ES-I3 (cell line): ENCODE measurements at regions not wholly inside any gene's neighbourhood (a gene's known extent, or its start where the extent isn't known, plus 50 kb on each side); places are given as distances from the start of the nearest gene placed in this dataset.
"Not testable (repeated sequence)": the region's sequence is repeated elsewhere in the genome, so short reads cannot be mapped to it uniquely, and the experiment has no call there.

Source experiments
- H3K36me3 ChIP-seq: 2 replicates; pipeline ENCODE4 v1.6.1; 2013; ENCODE audit warnings: mild to moderate bottlenecking, low read length, control low read depth, moderate library complexity; ENCODE audit not compliant: insufficient read depth
- H3K4me1 ChIP-seq: 2 replicates; pipeline ENCODE4 v1.6.1; 2013; ENCODE audit warnings: mild to moderate bottlenecking, control low read depth, low read length; ENCODE audit not compliant: insufficient read depth
- H3K9ac ChIP-seq: 2 replicates; pipeline ENCODE4 v1.6.1; 2013; ENCODE audit warnings: low read depth, mild to moderate bottlenecking, low read length, moderate library complexity
- H3K9me3 ChIP-seq: 2 replicates; pipeline ENCODE4 v1.6.1; 2013; ENCODE audit warnings: mild to moderate bottlenecking, low read length, moderate library complexity; ENCODE audit not compliant: control insufficient read depth, insufficient read depth

GRCh38 chr13:62194371-62194770 is 778.7 kb upstream of the PCDH20 start:
- Histone ChIP-seq H3K9me3 (no peaks in the 10 kb centered on the region), H3K36me3 (no peaks in the 10 kb centered on the region), H3K4me1 (no peaks in the 10 kb centered on the region), H3K9ac (no peak overlapping the region)

DNA sequence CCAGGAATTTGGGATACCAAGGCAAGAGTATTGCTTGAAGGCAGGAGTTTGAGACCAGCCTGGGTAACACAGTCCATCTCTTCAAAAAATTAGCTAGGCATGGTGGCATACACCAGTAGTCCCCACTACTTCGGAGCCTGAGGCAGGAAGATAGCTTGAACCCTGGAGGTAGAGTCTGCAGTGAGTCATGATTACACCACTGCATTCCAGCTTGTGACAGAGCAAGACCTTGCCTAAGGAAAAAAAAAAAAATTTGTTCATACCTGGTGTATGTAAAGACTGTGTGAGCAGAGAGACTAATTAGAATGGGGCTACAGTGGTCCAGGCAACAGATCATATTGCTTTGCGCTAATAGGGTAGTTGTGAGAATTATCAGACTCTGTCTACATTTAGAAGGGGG is 778.3 kb upstream of the PCDH20 start:
- no peaks in the 10 kb centered on the region for H3K9me3 ChIP-seq
- no peak overlapping the region for H3K9ac ChIP-seq
- no peaks in the 10 kb centered on the region for H3K4me1 ChIP-seq
- H3K36me3 ChIP-seq, result no peaks in the 10 kb centered on the region

DNA sequence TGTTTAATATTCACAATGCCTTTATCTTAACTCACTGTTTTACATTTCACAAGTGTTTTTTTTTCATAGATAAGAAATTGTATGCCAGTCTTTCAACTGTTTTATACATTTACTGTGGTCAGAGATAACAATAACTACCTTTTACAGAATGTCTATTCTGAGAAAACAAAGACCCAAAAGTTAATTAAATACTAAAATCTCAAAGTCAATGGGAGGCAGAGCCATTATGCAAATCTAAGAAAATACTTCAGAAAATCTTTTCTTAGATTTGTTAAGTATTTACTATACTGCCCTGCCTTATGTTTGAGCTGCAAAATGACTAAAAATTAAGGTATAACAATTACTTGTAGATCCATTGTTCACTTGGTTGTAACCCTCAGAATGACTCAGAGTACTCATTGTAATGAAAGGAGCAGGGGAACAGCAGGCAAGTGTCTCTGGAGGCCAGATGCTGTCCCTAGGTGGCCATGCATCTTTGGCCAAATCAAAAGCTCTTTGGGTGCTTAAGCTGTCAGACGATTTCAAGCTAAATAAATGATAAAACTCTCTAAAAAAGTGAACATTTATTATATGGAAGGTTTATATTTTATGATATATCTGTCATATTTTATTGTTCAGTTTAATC is 770.1 kb upstream of the PCDH20 start:
- Histone ChIP-seq H3K9ac (no peak overlapping the region), H3K4me1 (peaks cover 9% of the 10 kb centered on the region; the same call in 1 of the 2 replicates), H3K36me3 (no peaks in the 10 kb centered on the region)

GRCh38 chr13:62176051-62176450 is 760.4 kb upstream of the PCDH20 start:
- Histone ChIP-seq H3K36me3 (no peaks in the 10 kb centered on the region), H3K9me3 (no peaks in the 10 kb centered on the region; the same call in 1 of the 2 replicates), H3K9ac (no peak overlapping the region), H3K4me1 (no peaks in the 10 kb centered on the region; the same call in 1 of the 2 replicates)

More for the DNA sequence above, 770.1 kb upstream of the PCDH20 start:
- H3K9me3 ChIP-seq, result no peaks in the 10 kb centered on the region

DNA sequence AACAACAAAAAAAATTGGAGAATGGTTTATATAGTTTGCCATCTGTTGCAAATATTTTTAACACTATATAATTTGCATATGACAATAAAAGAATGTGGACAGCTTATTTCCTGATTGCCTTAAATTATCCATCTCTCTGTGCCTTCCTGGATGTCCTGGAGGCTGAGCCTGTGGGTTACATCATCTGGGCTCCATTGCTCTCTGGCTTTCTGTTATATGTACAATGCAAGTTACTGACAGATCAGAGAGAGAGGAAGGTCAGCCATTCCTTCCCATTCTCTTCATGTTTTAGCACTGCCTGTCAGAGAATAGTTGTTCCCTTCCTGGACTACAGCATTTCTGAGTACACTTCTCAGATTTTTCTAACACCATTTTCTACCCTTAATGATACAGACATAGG is 758.3 kb upstream of the PCDH20 start:
- no peaks in the 10 kb centered on the region for H3K36me3 ChIP-seq
- H3K9ac ChIP-seq, result no peak overlapping the region
- H3K9me3 ChIP-seq, result no peaks in the 10 kb centered on the region
- no peaks in the 10 kb centered on the region; the same call in 1 of the 2 replicates for H3K4me1 ChIP-seq

- no peaks in the 10 kb centered on the region for H3K9me3 ChIP-seq
- no peaks in the 10 kb centered on the region for H3K36me3 ChIP-seq
- no peaks in the 10 kb centered on the region; the same call in 1 of the 2 replicates for H3K4me1 ChIP-seq
- no peak overlapping the region for H3K9ac ChIP-seq
Observed at GRCh38 chr13:62171697-62172096, 756.0 kb upstream of the PCDH20 start.

GRCh38 chr13:62168891-62169290 is 753.2 kb upstream of the PCDH20 start:
- Histone ChIP-seq H3K9ac (no peak overlapping the region), H3K36me3 (no peaks in the 10 kb centered on the region), H3K4me1 (no peaks in the 10 kb centered on the region), H3K9me3 (no peaks in the 10 kb centered on the region)

DNA sequence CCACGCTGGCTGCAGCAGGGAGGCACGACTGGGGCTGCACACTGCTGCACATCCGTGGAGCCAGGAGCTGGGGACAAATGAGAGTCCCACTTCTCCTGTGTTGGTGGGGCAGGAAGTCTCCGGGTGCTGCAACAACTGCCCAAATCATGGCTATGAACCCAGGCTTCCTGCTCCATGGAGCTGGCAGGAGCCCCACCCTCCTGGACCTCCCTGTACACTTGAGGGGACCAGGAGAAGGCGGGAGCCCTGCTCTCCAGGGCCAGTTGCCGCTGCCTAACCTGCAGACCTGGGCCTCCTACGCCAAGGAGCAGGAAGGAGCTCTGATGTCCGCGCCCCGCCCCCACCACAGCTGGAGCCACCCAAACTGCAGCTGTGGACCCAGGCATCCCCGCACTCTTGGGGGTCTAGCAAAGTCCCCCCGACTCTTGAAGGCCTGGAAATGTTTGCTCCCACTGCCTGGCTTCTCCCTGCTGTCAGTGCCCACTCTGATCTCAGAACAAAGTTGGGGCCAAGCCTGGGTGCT is 752.1 kb upstream of the PCDH20 start:
- Histone ChIP-seq H3K4me1 (no peaks in the 10 kb centered on the region), H3K36me3 (no peaks in the 10 kb centered on the region), H3K9me3 (0 out of 2 replicates have a peak, but pooled peaks cover 3% of the 10 kb centered on the region), H3K9ac (no peak overlapping the region)

DNA sequence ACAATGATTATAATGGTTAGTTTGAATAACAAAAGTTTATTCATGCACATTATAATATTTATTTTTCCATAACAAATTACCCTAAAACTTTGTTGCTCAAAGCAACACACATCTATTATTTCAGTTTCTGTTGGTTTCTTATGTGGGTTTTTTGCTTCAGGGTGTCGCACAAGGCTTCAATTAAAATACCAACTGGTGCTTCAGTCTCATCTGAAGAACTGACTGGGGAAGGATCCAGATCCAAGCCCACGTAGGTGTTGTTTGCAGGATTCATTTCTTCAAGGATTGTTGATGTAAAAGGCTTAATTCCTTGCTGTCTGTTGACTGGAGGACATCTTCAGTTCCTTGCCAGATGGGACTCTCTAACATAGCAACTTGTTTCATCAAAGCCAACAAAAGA is 747.2 kb upstream of the PCDH20 start:
- no peaks in the 10 kb centered on the region for H3K36me3 ChIP-seq
- H3K4me1 ChIP-seq, result no peaks in the 10 kb centered on the region
- no peak overlapping the region for H3K9ac ChIP-seq
- H3K9me3 ChIP-seq, result 0 out of 2 replicates have a peak, but pooled peaks cover 4% of the 10 kb centered on the region

DNA sequence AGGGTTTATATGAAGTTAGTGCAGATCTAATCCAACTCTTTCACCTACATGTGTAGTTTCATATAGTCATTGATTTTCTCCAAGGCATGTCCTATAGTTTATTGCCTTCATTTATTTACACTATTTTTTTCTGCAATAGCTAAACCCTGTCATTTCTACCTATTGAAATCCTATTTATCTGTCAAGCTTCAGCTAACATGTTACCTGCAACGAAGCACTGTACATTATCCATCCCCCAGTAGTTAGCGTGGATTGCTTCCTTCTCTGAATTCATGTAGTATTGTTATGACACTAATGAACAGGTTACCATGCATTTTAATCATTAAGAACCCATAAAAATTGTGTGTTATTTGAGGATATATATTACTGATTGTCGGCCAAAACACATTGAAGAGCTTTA is 742.9 kb upstream of the PCDH20 start:
- Histone ChIP-seq H3K9ac (no peak overlapping the region), H3K4me1 (no peaks in the 10 kb centered on the region), H3K9me3 (peaks cover 4% of the 10 kb centered on the region; the same call in 1 of the 2 replicates), H3K36me3 (no peaks in the 10 kb centered on the region)

- not testable (repeated sequence) for H3K9me3 ChIP-seq, H3K4me1 ChIP-seq, H3K9ac ChIP-seq
Observed at GRCh38 chr13:62151724-62152123, 736.1 kb upstream of the PCDH20 start.

DNA sequence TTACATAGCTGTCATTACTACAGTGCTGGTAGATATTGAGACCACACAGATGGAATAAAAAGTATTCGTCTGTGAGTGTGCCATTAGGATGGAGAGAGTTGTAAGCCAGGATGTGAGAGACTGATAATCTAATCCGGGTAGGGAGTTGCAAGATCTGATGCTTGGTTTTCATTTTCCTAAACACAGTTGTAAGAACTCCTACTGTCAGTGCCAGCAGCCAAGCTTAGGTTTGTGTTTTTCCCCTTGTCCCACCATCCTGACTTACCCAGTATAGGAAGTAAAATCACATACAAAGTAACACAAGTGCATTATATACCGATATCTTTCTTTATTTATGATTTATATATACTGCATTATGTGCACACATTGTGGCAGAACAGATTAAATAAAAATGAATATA is 726.4 kb upstream of the PCDH20 start:
- H3K4me1 ChIP-seq, result no peaks in the 10 kb centered on the region
- no peak overlapping the region for H3K9ac ChIP-seq
- no peaks in the 10 kb centered on the region for H3K36me3 ChIP-seq
- H3K9me3 ChIP-seq, result peaks cover 10% of the 10 kb centered on the region; the same call in 1 of the 2 replicates

More at GRCh38 chr13:62151724-62152123, 736.1 kb upstream of the PCDH20 start:
- H3K36me3 ChIP-seq, result not testable (repeated sequence)

DNA sequence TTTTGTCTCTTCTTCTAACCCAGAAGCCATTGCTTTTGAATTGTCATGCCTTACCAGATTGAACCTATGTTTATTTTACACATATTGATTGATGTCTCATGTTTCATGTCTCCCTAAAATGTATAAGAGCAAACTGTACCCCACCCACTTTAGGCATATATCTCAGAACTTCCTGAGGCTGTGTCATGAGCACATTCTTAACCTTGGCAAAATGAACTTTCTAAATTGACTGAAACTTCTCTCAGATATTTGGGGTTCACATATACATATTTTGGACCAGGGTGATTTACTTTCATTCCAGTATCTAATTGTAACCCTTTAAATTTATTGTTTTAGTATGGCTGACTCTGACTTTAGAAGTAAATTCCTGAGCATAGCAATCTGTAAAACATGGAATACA is 723.9 kb upstream of the PCDH20 start:
- Histone ChIP-seq H3K4me1 (no peaks in the 10 kb centered on the region), H3K9me3 (peaks cover 10% of the 10 kb centered on the region; the same call in 1 of the 2 replicates), H3K9ac (no peak overlapping the region), H3K36me3 (no peaks in the 10 kb centered on the region)

DNA sequence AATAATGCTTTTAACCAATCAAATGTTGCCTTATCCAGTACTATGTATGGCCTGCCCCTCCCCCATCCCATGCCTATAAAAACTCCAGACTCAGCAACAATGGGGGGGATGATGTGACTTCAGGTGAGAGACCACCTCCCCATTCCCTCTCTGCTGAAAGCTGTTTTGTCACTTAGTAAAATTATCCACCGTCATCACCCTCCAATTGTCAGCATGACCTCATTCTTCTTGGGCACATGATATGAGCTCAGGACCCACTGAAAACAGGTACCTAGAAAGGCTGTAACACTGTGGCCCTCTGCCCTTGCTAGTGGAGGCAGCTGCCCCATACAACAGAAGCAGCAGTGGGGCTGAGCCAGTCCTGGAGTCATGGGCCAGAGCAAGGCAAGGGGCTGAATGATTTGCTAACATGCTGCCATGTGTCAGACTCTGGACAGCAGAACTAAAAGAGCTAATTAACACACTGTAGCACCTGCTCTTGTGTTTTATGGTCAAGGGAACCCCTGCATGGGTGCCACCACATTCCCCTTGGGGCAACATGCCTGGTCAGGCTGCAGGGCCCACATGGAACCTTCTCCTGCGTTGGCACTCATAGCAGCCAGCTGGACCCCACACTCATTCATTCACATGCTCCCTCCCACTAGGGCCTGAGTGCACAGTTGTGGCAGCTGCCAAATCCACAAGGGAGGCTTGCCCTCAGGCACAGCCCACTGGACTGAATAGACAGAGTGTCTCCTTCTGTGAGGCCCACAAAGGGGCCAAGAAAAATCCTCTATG is 722.2 kb upstream of the PCDH20 start:
- Histone ChIP-seq H3K9ac (no peak overlapping the region), H3K9me3 (peaks cover 10% of the 10 kb centered on the region; the same call in 1 of the 2 replicates), H3K36me3 (no peaks in the 10 kb centered on the region), H3K4me1 (no peaks in the 10 kb centered on the region)

DNA sequence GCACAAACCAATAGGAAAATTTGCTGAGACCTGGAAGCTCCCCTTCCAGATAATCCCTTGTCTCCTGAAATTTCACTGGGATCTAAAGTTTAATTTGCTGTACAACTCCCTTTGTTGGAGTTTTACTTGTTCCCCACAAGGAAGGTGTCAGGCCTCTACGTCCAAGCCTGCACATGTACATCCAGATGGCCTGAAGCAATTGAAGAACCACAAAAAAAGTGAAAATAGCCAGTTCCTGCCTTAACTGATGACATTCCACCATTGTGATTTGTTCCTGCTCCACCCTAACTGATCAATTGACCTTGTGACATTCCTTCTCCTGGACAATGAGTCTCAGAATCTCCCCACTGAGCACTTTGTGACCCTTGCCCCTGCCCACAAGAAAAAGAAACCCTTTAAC is 716.0 kb upstream of the PCDH20 start:
- Histone ChIP-seq H3K36me3 (no peaks in the 10 kb centered on the region), H3K9me3 (no peaks in the 10 kb centered on the region), H3K9ac (no peak overlapping the region), H3K4me1 (no peaks in the 10 kb centered on the region)
